ENCODE measurements at regions not wholly inside any gene's neighbourhood (a gene's known extent, or its start where the extent isn't known, plus 50 kb on each side); places are given as distances from the start of the nearest gene placed in this dataset.
"Not testable (repeated sequence)": the region's sequence is repeated elsewhere in the genome, so short reads cannot be mapped to it uniquely, and the experiment has no call there.

DNA sequence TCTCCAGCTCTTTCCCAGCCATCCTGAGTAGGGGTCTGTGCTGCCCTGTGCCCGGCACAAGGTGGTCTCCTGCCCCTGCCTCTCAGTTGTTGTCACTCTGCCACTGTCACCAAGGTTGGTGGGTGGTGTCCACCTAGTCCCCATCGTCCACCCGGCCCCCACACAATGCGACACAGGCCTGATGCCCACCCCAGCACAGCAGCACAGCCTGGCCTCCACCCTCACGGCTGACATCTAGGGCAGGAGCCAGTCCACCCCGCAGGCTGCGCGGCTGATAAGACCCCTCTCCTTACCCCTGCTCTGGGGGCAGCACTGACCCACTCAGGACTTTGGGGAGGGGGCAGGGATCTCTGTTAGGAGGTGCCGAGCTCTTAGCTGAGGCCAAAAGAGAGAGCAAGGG is 198.3 kb downstream of the LIPI start:
- Mint-ChIP-seq H3K9me3 (no peaks in the 10 kb centered on the region), H3K27ac (no peak overlapping the region), H3K4me1 (peaks cover 0 to 3% (median 0%) of the 10 kb centered on the region in 3 donors), H3K36me3 (no peaks in the 10 kb centered on the region), H3K27me3 (peaks cover 7% of the 10 kb centered on the region), H3K4me3 (no peak overlapping the region)

GRCh38 chr21:14011751-14012150 is 199.0 kb downstream of the LIPI start:
- H3K27ac Mint-ChIP-seq, H3K9me3 Mint-ChIP-seq, H3K36me3 Mint-ChIP-seq, H3K4me1 Mint-ChIP-seq, H3K27me3 Mint-ChIP-seq, H3K4me3 Mint-ChIP-seq: not testable (repeated sequence)

- H3K9me3 Mint-ChIP-seq, H3K27me3 Mint-ChIP-seq, H3K4me1 Mint-ChIP-seq: not testable (repeated sequence)
These were observed 199.6 kb downstream of the LIPI start for GRCh38 chr21:14011149-14011548.

DNA sequence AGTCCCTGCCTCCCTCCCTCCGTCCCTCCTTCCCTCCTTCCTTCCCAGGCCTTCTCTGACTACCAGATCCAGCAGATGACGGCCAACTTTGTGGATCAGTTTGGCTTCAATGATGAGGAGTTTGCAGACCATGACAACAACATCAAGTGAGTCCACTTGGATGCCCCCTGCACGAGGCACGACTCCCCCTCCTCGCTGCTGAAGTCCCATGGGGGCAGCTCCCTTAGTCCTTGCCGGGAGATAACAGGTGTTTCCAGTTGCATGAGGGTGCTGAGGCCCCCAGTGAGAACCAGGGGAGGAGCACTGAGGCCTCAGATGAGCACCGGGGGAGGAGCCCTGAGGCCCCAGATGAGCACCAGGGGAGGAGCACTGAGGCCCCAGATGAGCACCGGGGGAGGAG is 200.0 kb downstream of the LIPI start:
- no peak overlapping the region for H3K4me3 Mint-ChIP-seq
- H3K27me3 Mint-ChIP-seq: peaks cover 5% of the 10 kb centered on the region
- peaks cover 0 to 3% (median 0%) of the 10 kb centered on the region in 3 donors for H3K4me1 Mint-ChIP-seq
- H3K27ac Mint-ChIP-seq: no peak overlapping the region
- no peaks in the 10 kb centered on the region for H3K36me3 Mint-ChIP-seq
- no peaks in the 10 kb centered on the region for H3K9me3 Mint-ChIP-seq

More at GRCh38 chr21:14011149-14011548, 199.6 kb downstream of the LIPI start:
- not testable (repeated sequence) for H3K4me3 Mint-ChIP-seq, H3K27ac Mint-ChIP-seq, H3K36me3 Mint-ChIP-seq

- not testable (repeated sequence) for H3K4me1 Mint-ChIP-seq, H3K9me3 Mint-ChIP-seq, H3K36me3 Mint-ChIP-seq, H3K4me3 Mint-ChIP-seq, H3K27ac Mint-ChIP-seq, H3K27me3 Mint-ChIP-seq
These were observed 200.8 kb downstream of the LIPI start for GRCh38 chr21:14009990-14010389.

GRCh38 chr21:14009238-14009981 is 201.3 kb downstream of the LIPI start:
- H3K9me3 Mint-ChIP-seq, H3K4me1 Mint-ChIP-seq, H3K4me3 Mint-ChIP-seq, H3K27me3 Mint-ChIP-seq, H3K36me3 Mint-ChIP-seq, H3K27ac Mint-ChIP-seq: not testable (repeated sequence)

- H3K27me3 Mint-ChIP-seq, H3K36me3 Mint-ChIP-seq, H3K9me3 Mint-ChIP-seq, H3K4me3 Mint-ChIP-seq, H3K27ac Mint-ChIP-seq, H3K4me1 Mint-ChIP-seq: not testable (repeated sequence)
These were observed 202.3 kb downstream of the LIPI start for GRCh38 chr21:14008436-14008835.

- not testable (repeated sequence) for H3K27ac Mint-ChIP-seq, H3K27me3 Mint-ChIP-seq, H3K36me3 Mint-ChIP-seq, H3K4me3 Mint-ChIP-seq, H3K9me3 Mint-ChIP-seq, H3K4me1 Mint-ChIP-seq
These were observed 202.7 kb downstream of the LIPI start for GRCh38 chr21:14008006-14008405.

- H3K27ac Mint-ChIP-seq, H3K9me3 Mint-ChIP-seq, H3K4me3 Mint-ChIP-seq, H3K36me3 Mint-ChIP-seq, H3K27me3 Mint-ChIP-seq, H3K4me1 Mint-ChIP-seq: not testable (repeated sequence)
These were observed 204.6 kb downstream of the LIPI start for GRCh38 chr21:14006144-14006543.

- not testable (repeated sequence) for H3K36me3 Mint-ChIP-seq, H3K9me3 Mint-ChIP-seq, H3K27me3 Mint-ChIP-seq, H3K27ac Mint-ChIP-seq, H3K4me3 Mint-ChIP-seq, H3K4me1 Mint-ChIP-seq
These were observed 223.5 kb downstream of the LIPI start for GRCh38 chr21:13986996-13987958.

DNA sequence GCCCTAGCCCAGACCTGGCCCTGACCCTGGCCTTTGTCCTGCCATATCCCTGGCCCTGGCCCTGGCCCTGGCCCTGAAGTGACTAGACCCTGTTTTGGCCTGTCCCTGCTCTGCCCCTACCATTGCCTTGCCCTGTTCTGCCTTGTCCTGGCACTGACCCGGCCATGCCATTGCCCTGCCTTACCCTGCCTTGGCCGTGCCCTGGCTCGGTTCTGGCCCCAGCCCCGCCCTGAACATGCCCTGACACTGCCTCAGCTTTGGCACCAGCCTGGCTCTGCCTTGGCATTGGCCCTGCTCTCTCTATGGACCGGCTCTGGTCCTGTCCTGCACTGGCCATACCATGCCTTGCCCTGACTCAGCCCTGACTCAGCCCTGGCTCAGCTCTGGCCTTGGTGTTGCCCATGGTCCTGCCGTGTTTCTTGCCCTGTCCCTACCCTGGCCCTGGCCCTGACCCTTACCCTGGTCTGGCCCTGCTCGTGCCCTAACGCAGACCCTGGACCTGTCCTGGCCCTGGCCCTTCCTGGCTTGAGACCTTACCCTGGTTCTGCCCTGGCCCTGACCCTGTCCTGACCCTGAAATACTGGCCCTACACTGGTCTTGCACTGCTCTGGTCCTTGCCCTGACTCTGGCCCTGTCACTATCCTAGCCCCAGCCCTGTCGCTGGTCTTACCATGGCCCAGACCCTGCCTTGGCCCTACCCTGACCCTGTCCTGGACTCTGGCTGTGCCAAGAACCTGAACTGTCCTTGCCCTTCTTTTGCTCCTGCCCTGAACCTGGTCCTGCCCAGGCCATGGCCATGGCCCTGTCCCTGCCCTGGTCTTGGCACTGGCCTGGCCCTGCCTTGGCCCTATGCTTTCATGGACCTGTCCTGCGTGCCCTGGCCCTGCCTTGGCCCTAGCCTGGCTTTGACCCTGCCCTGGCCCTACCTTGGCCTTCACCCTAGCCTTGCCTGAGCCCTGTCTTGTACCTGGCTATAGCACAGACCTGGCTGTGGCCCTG is 224.6 kb downstream of the LIPI start:
- H3K27ac Mint-ChIP-seq, H3K27me3 Mint-ChIP-seq: not testable (repeated sequence)

GRCh38 chr21:13985137-13985864 is 225.5 kb downstream of the LIPI start:
- not testable (repeated sequence) for H3K4me3 Mint-ChIP-seq, H3K27ac Mint-ChIP-seq, H3K4me1 Mint-ChIP-seq, H3K9me3 Mint-ChIP-seq, H3K36me3 Mint-ChIP-seq, H3K27me3 Mint-ChIP-seq

More for the DNA sequence above, 224.6 kb downstream of the LIPI start:
- not testable (repeated sequence) for H3K36me3 Mint-ChIP-seq, H3K9me3 Mint-ChIP-seq, H3K4me1 Mint-ChIP-seq, H3K4me3 Mint-ChIP-seq

DNA sequence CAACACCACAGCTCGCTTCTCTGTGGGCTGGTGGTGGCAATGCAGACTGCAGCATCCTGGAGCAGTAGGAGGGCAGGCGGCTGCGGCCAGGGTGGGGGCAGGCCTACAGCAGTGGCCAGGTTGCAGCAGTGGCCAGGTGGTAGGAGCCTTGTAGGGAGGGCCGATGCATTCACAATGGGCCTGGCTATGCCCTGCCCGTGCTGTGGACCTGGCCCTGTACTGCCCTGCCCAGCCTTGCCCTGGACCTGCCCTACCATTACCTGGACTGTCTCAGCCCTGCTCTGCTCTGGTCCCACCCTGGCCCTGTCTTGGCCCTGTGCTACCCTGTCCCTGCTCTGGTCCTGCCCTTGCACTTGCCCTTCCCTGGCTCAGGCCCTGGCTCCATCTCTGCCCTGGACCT is 226.0 kb downstream of the LIPI start:
- H3K27ac Mint-ChIP-seq, H3K36me3 Mint-ChIP-seq, H3K4me1 Mint-ChIP-seq, H3K27me3 Mint-ChIP-seq, H3K4me3 Mint-ChIP-seq, H3K9me3 Mint-ChIP-seq: not testable (repeated sequence)

GRCh38 chr21:13981176-13982087 is 229.3 kb downstream of the LIPI start:
- H3K27me3 Mint-ChIP-seq, H3K4me1 Mint-ChIP-seq, H3K36me3 Mint-ChIP-seq, H3K4me3 Mint-ChIP-seq, H3K9me3 Mint-ChIP-seq, H3K27ac Mint-ChIP-seq: not testable (repeated sequence)
